ENCODE measurements at regions not wholly inside any gene's neighbourhood (a gene's known extent, or its start where the extent isn't known, plus 50 kb on each side); places are given as distances from the start of the nearest gene placed in this dataset.
"Not testable (repeated sequence)": the region's sequence is repeated elsewhere in the genome, so short reads cannot be mapped to it uniquely, and the experiment has no call there.

- no peak for DNase-seq
Observed at GRCh38 chr21:28100366-28100765, 892.3 kb downstream of the LTN1 start.

GRCh38 chr21:28099001-28099705, 893.5 kb downstream of the LTN1 start:
- no peak for DNase-seq

GRCh38 chr21:28091466-28091865, 901.2 kb downstream of the LTN1 start:
- no peak for DNase-seq

GRCh38 chr21:28090546-28090945, 902.1 kb downstream of the LTN1 start:
- no peak for DNase-seq

- DNase-seq = no peak
Observed at GRCh38 chr21:28089599-28090441, 902.9 kb downstream of the LTN1 start.

GRCh38 chr21:28086861-28087581, 905.7 kb downstream of the LTN1 start:
- DNase-seq = peak; percentile 40

GRCh38 chr21:28084951-28085350, 907.7 kb downstream of the LTN1 start:
- DNase-seq = no peak

- DNase-seq = no peak
Observed at GRCh38 chr21:28083350-28083749, 909.3 kb downstream of the LTN1 start.

GRCh38 chr21:28078126-28078525, 914.6 kb downstream of the LTN1 start:
- no peak for DNase-seq

- no peak for DNase-seq
Observed at GRCh38 chr21:28074676-28075075, 918.0 kb downstream of the LTN1 start.

GRCh38 chr21:28072601-28073000, 920.1 kb downstream of the LTN1 start:
- no peak for DNase-seq

- DNase-seq = no peak
Observed at GRCh38 chr21:28069450-28069923, 923.2 kb downstream of the LTN1 start.

- no peak for DNase-seq
Observed at GRCh38 chr21:28068455-28069358, 924.0 kb downstream of the LTN1 start.

GRCh38 chr21:28066596-28067387, 925.9 kb downstream of the LTN1 start:
- DNase-seq = no peak

- no peak for DNase-seq
Observed at GRCh38 chr21:28066076-28066475, 926.6 kb downstream of the LTN1 start.

GRCh38 chr21:28063241-28064216, 929.1 kb downstream of the LTN1 start:
- DNase-seq = no peak

GRCh38 chr21:28052956-28053355, 939.7 kb downstream of the LTN1 start:
- DNase-seq = not testable (repeated sequence)

- peak; percentile 51 for DNase-seq
Observed at GRCh38 chr21:28051649-28052048, 941.0 kb downstream of the LTN1 start.

- not testable (repeated sequence) for DNase-seq
Observed at GRCh38 chr21:28035692-28036091, 957.0 kb downstream of the LTN1 start.

GRCh38 chr21:28034916-28035315, 957.8 kb downstream of the LTN1 start:
- DNase-seq = not testable (repeated sequence)
